CD4-positive, alpha-beta memory T cell (primary cell): ENCODE measurements at regions not wholly inside any gene's neighbourhood (a gene's known extent, or its start where the extent isn't known, plus 50 kb on each side); places are given as distances from the start of the nearest gene placed in this dataset.
"Not testable (repeated sequence)": the region's sequence is repeated elsewhere in the genome, so short reads cannot be mapped to it uniquely, and the experiment has no call there.

Source experiments
- CTCF ChIA-PET: fragments of 350-600 bp; sonication (Branson Sonifier 250); formaldehyde crosslinking; loops from one replicate; lab custom pipeline; 2021; ENCODE audit warnings: inconsistent platforms; ENCODE audit not compliant: partially characterized antibody; lab: Charles Lee
- POLR2A ChIA-PET: fragments of 350-600 bp; sonication (Branson Sonifier 250); formaldehyde crosslinking; loops from one replicate; lab custom pipeline; 2021; ENCODE audit not compliant: partially characterized antibody; lab: Charles Lee
- DNase-seq, 5 donors: peaks; one replicate each; pipeline versions ENCODE4 v3.0.0 to v3.0.0-alpha.2; 2020 to 2022; ENCODE audit warnings: mixed read lengths in 1 of 5
- H3K27ac ChIP-seq: one replicate; pipeline ENCODE4 v1.7.0; 2013; ENCODE audit warnings: low read depth, low read length
- H3K27me3 ChIP-seq: 2 replicates; pipeline ENCODE4 v1.7.0; 2013; ENCODE audit warnings: mild to moderate bottlenecking, low read length, moderate library complexity; ENCODE audit not compliant: insufficient read depth
- H3K36me3 ChIP-seq: 2 replicates; pipeline ENCODE4 v1.7.0; 2013; ENCODE audit warnings: mild to moderate bottlenecking, low read length, moderate library complexity; ENCODE audit not compliant: insufficient read depth
- H3K4me1 ChIP-seq: 2 replicates; pipeline ENCODE4 v1.7.0; 2013; ENCODE audit warnings: mild to moderate bottlenecking, low read length, moderate library complexity; ENCODE audit not compliant: insufficient read depth
- H3K4me3 ChIP-seq, 2 donors: one replicate each; pipeline ENCODE4 v1.7.0; 2013; ENCODE audit warnings: low read length in 2 of 2, mild to moderate bottlenecking in 1 of 2
- H3K9me3 ChIP-seq, 2 donors: one replicate each; pipeline ENCODE4 v1.7.0; 2013; ENCODE audit warnings: low read length in 2 of 2, control low read depth in 1 of 2; ENCODE audit not compliant: control insufficient read depth in 1 of 2
- H3K27ac Mint-ChIP-seq, 7 donors: one replicate each; pipeline ENCODE4 v1.8.0; 2020 to 2021; ENCODE audit warnings: mixed read lengths in 7 of 7, mild to moderate bottlenecking in 6 of 7, inconsistent platforms in 3 of 7, moderate library complexity in 3 of 7
- H3K27me3 Mint-ChIP-seq, 2 donors: one replicate each; pipeline ENCODE4 v1.8.0; 2020 to 2021; ENCODE audit warnings: mixed read lengths in 2 of 2
- H3K36me3 Mint-ChIP-seq, 2 donors: one replicate each; pipeline ENCODE4 v1.8.0; 2020 to 2021; ENCODE audit warnings: mixed read lengths in 2 of 2, inconsistent platforms in 1 of 2, mild to moderate bottlenecking in 1 of 2
- H3K4me1 Mint-ChIP-seq, 4 donors: one replicate each; pipeline ENCODE4 v1.8.0; 2020 to 2021; ENCODE audit warnings: mixed read lengths in 4 of 4, mild to moderate bottlenecking in 1 of 4
- H3K4me3 Mint-ChIP-seq, 8 donors: one replicate each; pipeline ENCODE4 v1.8.0; 2020 to 2021; ENCODE audit warnings: mixed read lengths in 8 of 8, mild to moderate bottlenecking in 7 of 8, moderate library complexity in 6 of 8, inconsistent platforms in 3 of 8
- H3K9me3 Mint-ChIP-seq, 8 donors: one replicate each; pipeline ENCODE4 v1.8.0; 2020 to 2021; ENCODE audit warnings: mixed read lengths in 8 of 8, mild to moderate bottlenecking in 5 of 8, inconsistent platforms in 3 of 8, moderate library complexity in 1 of 8
- intact Hi-C: fragments of 100-400 bp; cut with micrococcal nuclease; formaldehyde crosslinking; loops from one replicate; pipeline ENCODE4 v1.15.1; 2023

DNA sequence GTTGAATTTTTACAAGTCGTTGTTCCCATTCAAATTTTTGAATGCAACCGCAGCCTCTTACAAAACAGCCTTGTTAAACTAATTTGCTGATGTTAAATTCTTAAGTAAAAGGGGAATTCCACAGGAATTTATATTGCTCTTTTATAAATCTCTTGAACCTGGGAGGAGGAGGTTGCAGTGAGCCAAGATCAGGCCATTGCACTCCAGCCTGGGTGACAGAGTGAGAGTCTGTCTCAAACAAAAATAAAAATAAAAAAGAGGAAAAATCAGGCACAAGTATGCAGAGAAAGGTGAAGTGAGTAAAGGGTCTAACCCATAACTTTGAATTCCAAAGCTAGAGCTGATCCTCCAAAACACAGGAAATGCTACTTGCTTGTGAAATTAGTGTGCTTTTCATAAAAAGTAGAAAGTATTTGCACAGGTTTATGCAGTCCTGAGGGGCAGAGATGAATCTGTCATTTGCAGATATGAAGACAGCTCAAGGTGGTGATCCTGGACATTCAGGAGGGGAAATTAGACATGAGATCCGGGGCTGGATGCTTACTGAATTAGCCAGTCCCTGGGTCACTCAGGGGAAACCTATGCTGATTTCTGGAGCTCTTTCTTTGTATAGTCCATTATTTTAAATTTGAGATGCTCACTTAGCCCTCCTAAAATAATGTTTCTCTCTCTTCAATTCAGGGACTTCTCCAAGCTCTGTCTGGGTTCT is 53.7 kb downstream of the OR11H2 start:
- H3K36me3 ChIP-seq, H3K4me1 ChIP-seq, H3K27me3 Mint-ChIP-seq, H3K4me3 ChIP-seq, H3K36me3 Mint-ChIP-seq, POLR2A ChIA-PET, H3K4me3 Mint-ChIP-seq, H3K9me3 Mint-ChIP-seq, H3K27ac ChIP-seq, H3K4me1 Mint-ChIP-seq, DNase-seq, CTCF ChIA-PET, intact Hi-C loops, H3K27me3 ChIP-seq, H3K9me3 ChIP-seq, H3K27ac Mint-ChIP-seq: not testable (repeated sequence)

DNA sequence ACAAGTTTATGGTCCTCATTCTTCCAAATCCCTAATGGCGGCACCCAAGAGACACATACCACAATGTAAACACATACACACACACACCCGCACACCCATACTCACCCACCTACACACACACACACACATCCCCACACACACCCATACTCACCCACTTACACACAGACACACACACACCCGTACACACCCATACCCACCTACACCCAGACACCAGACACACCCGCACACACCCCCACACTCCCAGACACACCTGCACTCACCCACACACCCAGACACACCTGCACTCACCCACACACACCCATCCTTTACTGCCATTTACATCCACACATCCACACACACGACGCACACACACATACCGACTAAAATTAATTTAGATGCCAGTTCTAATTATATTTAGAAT is 55.0 kb downstream of the OR11H2 start:
- H3K27me3 ChIP-seq, H3K4me3 ChIP-seq, H3K36me3 ChIP-seq, H3K27ac Mint-ChIP-seq, H3K4me1 Mint-ChIP-seq, H3K27me3 Mint-ChIP-seq, H3K4me3 Mint-ChIP-seq, DNase-seq, H3K27ac ChIP-seq, H3K9me3 Mint-ChIP-seq, H3K9me3 ChIP-seq, CTCF ChIA-PET, H3K4me1 ChIP-seq, intact Hi-C loops, POLR2A ChIA-PET, H3K36me3 Mint-ChIP-seq: not testable (repeated sequence)

DNA sequence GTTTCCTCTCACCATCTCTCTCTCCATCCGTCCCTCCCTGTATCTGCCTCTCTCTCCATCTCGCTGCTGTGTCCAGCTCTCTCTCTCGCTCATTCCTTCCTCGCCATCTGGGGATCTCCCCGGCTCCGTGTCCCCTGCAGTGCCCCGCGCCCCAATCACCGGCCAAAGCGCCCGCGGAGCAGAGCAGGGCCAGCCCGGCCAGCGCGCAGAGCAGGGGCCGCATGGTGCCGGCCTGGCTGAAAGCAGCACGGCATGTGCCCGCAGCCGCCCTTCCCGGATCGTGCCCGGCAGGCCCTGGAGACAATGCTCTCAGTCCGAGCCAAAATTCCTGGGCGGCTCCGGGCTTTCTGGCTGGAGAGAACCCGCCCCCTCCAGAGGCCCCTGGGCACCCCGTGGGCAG is 75.1 kb downstream of the OR11H2 start:
- H3K27me3 ChIP-seq, H3K4me1 Mint-ChIP-seq, H3K36me3 ChIP-seq, H3K27ac ChIP-seq, intact Hi-C loops, H3K4me3 ChIP-seq, H3K27me3 Mint-ChIP-seq, POLR2A ChIA-PET, H3K4me3 Mint-ChIP-seq, CTCF ChIA-PET, H3K9me3 Mint-ChIP-seq, H3K9me3 ChIP-seq, H3K4me1 ChIP-seq, H3K27ac Mint-ChIP-seq, DNase-seq, H3K36me3 Mint-ChIP-seq: not testable (repeated sequence)

DNA sequence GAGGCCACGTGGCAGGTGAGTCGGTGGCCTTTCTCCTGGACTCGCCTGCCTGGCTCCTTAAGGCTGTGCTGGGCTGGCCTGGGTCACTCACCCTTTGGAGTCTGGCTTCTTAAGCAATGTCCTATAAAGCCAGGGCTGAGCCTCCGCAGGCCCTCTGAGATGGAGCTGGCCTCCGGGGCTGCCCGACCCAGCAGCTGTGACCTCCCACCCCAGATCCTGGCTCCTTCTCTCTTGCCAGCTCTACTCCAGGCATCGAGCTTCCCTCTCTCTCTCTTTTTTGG is 75.7 kb downstream of the OR11H2 start:
- H3K4me1 Mint-ChIP-seq, H3K4me1 ChIP-seq, CTCF ChIA-PET, H3K9me3 ChIP-seq, H3K27ac ChIP-seq, H3K36me3 ChIP-seq, POLR2A ChIA-PET, H3K9me3 Mint-ChIP-seq, H3K36me3 Mint-ChIP-seq, H3K27ac Mint-ChIP-seq, DNase-seq, H3K4me3 ChIP-seq, H3K27me3 ChIP-seq, H3K4me3 Mint-ChIP-seq, H3K27me3 Mint-ChIP-seq, intact Hi-C loops: not testable (repeated sequence)

DNA sequence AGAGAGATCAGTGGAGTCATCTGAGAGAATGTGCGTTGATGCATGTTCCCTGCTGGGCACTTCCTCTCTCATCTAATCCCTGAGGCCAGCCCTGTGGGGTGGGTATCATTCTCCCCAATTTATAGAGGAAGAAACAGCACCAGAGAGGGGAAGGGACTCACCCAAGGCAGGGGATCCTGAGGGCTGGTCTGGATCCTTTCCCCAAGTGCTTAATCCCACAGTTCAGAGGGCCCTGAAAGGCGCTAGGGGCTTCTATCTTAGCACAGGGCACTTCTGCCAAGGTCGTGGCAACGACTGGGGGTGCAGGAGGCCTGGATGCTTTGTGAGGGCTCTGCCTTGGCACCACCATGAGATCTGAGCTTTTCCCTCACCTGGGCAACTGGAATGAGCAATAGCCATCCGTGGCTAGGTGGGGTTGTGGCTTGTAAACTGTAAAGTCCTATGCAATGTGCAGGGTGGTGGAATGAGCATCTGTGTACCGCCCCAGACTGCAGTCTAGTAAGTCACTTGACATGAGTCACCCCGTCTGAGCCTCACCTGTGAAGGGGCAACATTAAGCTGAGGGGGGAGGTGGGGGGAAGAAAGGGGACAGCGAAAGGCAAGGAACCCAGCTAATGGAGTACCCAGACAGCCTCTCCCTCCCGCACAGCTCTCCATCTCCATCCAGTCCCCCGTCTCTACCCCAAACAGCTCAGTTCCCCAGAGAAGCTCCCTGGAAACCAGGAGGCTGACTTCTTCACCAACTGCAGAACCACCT is 76.2 kb downstream of the OR11H2 start:
- H3K4me1 ChIP-seq, H3K4me1 Mint-ChIP-seq, H3K36me3 ChIP-seq, H3K27ac ChIP-seq, DNase-seq, H3K27me3 Mint-ChIP-seq, H3K9me3 ChIP-seq, intact Hi-C loops, H3K27me3 ChIP-seq, H3K36me3 Mint-ChIP-seq, POLR2A ChIA-PET, H3K27ac Mint-ChIP-seq, CTCF ChIA-PET, H3K4me3 Mint-ChIP-seq, H3K4me3 ChIP-seq, H3K9me3 Mint-ChIP-seq: not testable (repeated sequence)

DNA sequence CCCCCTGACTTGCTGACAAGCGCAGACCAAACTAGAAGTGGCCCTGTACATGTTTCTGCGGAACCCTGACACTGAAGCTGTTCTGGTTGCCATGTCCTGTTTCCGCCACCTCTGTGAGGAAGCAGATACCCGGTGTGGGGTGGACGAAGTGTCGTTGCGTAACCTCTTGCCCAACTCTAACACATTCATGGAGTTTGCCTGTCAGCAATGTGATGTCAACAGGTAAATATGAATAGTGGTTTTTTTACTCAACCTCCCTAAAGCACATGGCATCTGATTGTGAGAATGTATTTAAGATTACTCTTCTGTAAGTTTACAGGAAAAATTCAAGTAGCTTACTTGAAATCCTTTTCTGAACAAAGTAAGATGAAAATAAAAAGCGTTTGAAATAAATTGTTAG is 100.1 kb downstream of the OR11H2 start:
- H3K9me3 Mint-ChIP-seq, H3K4me3 Mint-ChIP-seq, H3K4me3 ChIP-seq, H3K9me3 ChIP-seq, POLR2A ChIA-PET, H3K27ac ChIP-seq, H3K4me1 ChIP-seq, H3K4me1 Mint-ChIP-seq, H3K36me3 Mint-ChIP-seq, H3K36me3 ChIP-seq, H3K27ac Mint-ChIP-seq, intact Hi-C loops, CTCF ChIA-PET, H3K27me3 ChIP-seq, H3K27me3 Mint-ChIP-seq: not testable (repeated sequence)
- peak in 1 of 5 donors; percentile 3 for DNase-seq
